GM12872 (cell line): ENCODE measurements at regions not wholly inside any gene's neighbourhood (a gene's known extent, or its start where the extent isn't known, plus 50 kb on each side); places are given as distances from the start of the nearest gene placed in this dataset.

ENCODE experiments used
- TF ChIP-seq, protein P1 (sequence below): IDR thresholded peaks from 3 replicates; pipeline ENCODE4 v1.5.1; 2011; ENCODE audit warnings: low read depth, mild to moderate bottlenecking, low read length, moderate library complexity; ENCODE audit not compliant: insufficient read depth

DNA sequence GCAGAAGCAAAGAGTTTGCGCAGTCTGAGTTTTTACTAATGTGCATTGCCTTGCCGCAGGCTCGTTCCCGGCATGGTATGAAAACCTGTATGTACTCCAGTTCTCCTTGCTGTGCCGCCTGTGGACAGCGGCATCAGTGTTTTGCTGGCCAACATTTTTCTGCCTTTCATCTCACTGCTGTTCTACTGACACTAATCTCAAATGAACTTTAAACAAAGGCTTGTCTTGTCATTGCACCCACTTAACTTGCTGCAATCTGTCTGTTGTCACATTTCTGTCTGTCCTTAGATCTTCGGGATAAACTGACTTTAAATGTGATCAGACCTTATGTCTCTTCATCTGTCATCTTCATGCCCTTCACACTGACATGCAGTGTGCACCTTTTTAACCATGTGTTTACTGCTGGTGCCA is 71.7 kb upstream of the ZNRF2 start:
- TF ChIP-seq, protein P1, sequence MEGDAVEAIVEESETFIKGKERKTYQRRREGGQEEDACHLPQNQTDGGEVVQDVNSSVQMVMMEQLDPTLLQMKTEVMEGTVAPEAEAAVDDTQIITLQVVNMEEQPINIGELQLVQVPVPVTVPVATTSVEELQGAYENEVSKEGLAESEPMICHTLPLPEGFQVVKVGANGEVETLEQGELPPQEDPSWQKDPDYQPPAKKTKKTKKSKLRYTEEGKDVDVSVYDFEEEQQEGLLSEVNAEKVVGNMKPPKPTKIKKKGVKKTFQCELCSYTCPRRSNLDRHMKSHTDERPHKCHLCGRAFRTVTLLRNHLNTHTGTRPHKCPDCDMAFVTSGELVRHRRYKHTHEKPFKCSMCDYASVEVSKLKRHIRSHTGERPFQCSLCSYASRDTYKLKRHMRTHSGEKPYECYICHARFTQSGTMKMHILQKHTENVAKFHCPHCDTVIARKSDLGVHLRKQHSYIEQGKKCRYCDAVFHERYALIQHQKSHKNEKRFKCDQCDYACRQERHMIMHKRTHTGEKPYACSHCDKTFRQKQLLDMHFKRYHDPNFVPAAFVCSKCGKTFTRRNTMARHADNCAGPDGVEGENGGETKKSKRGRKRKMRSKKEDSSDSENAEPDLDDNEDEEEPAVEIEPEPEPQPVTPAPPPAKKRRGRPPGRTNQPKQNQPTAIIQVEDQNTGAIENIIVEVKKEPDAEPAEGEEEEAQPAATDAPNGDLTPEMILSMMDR: no peak

DNA sequence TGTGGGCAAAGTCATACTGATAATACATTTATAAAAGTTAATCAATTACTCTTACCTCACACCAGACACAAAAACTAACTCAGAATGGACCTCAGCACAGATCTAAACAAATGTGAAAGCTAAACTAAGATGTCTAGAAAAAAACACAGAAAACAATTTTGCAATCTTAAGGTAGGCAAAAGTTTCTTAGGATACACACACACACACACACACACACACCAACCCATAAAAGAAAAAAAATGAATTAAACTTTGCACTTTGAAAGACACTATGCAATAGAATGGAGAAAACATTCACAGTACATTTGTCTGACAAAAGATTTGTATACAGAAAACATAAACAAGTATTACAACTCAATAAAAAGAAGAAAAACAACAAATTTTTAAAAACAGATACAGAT is 70.8 kb upstream of the ZNRF2 start:
- TF ChIP-seq, protein P1: no peak

GRCh38 chr7:30214651-30215137 is 69.7 kb upstream of the ZNRF2 start:
- TF ChIP-seq, protein P1: no peak

DNA sequence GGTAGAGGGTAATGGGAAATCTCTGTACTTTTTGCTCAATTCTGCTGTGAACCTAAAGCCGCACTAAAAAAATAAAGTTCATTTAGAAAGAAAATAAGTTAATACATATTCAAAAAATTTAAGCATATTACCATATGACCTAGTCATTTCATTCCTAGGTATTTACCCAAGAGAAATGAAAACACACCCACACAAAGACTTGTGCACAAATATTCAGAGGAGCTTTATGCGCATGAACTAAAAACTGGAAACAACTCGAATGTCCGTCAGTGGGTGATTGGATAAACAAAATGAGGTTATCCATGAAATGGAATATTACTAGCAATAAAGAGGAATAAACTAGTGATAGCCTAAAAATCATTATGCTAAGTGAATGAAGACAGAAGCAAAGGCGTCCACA is 62.6 kb upstream of the ZNRF2 start:
- TF ChIP-seq, protein P1: no peak

- TF ChIP-seq, protein P1: no peak
Measured at GRCh38 chr7:30222515-30223215, 61.7 kb upstream of the ZNRF2 start.

GRCh38 chr7:30223896-30224295 is 60.5 kb upstream of the ZNRF2 start:
- TF ChIP-seq, protein P1: no peak

- TF ChIP-seq, protein P1: no peak
Measured at GRCh38 chr7:30224511-30225062, 59.8 kb upstream of the ZNRF2 start.
